ENCODE measurements at regions not wholly inside any gene's neighbourhood (a gene's known extent, or its start where the extent isn't known, plus 50 kb on each side); places are given as distances from the start of the nearest gene placed in this dataset.

- intact Hi-C loops (cut with micrococcal nuclease) = no loop called here
- H3K9me3 ChIP-seq (replicated peaks) = no peaks in the 10 kb centered on the region
- no peak for TF ChIP-seq CTCF (IDR thresholded peaks at IDR 0.05; ENCODE audit: borderline replicate concordance)
- no peak overlapping the region for H3K27ac ChIP-seq (replicated peaks)
- no peak for DNase-seq
- no peaks in the 10 kb centered on the region for H3K36me3 ChIP-seq
- peaks cover 20% of the 10 kb centered on the region for H3K4me1 ChIP-seq
- peaks cover 6% of the 10 kb centered on the region for H3K27me3 ChIP-seq (ENCODE audit: low read depth)
- no peak overlapping the region for H3K4me3 ChIP-seq
Measured at GRCh38 chr11:10390375-10390774, 64.7 kb upstream of the AMPD3 start.

GRCh38 chr11:10392095-10393079 lies 62.7 kb upstream of the AMPD3 start:
- Histone ChIP-seq H3K4me3 (no peak overlapping the region), H3K9me3 (replicated peaks) (no peaks in the 10 kb centered on the region), H3K27ac (replicated peaks) (no peak overlapping the region), H3K27me3 (ENCODE audit: low read depth) (peaks cover 6% of the 10 kb centered on the region), H3K36me3 (no peaks in the 10 kb centered on the region), H3K4me1 (peaks cover 21% of the 10 kb centered on the region)
- TF ChIP-seq CTCF (IDR thresholded peaks at IDR 0.05; ENCODE audit: borderline replicate concordance) = no peak
- intact Hi-C loops (cut with micrococcal nuclease) = no loop called here
- no peak for DNase-seq

DNA sequence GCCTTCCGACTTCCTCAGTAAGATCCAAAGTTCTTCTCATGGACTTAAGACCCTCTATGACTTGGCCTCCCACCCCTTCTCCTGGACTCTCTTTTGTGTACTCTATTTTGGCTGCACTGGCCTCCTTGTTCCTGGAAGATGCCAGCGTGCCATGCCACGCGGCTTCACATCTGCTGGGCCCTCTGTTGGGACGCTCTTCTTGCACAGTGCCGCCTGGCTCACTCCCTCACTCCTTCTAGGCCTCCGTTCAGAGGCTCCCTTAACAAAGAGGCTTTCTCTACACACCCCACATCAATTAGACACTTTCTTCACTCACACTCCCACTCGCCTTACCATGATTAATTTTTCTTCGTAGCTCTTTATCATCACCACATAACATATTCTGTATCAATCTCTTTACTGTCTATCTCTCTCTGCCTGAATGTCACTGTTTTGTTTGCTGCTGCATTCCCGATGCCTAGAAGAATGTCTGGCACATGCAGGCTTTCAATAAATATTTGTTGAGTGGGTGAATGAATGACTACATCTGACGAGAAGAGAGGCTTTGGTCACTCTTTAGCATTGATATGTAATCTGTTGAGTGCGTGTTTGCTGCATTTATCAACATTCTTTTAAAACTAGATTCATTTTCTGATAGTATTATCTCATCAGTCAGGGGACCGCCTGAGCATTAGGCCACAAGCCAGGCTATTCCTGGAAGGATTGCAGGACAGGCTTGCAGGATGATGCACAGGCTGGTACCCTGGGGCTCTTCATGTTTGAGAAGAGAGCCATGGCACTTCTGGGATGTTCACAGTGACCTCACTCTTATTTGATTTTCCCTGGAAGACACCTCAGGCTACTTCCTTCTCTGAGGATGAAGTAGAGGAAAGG lies 60.6 kb upstream of the AMPD3 start:
- Histone ChIP-seq H3K27me3 (ENCODE audit: low read depth) (no peaks in the 10 kb centered on the region), H3K4me3 (no peak overlapping the region), H3K36me3 (no peaks in the 10 kb centered on the region), H3K4me1 (peaks cover 8% of the 10 kb centered on the region), H3K27ac (replicated peaks) (no peak overlapping the region), H3K9me3 (replicated peaks) (no peaks in the 10 kb centered on the region)
- intact Hi-C loops (cut with micrococcal nuclease) = no loop called here
- no peak for DNase-seq
- no peak for TF ChIP-seq CTCF (IDR thresholded peaks at IDR 0.05; ENCODE audit: borderline replicate concordance)

GRCh38 chr11:10395166-10395897 lies 59.7 kb upstream of the AMPD3 start:
- Histone ChIP-seq H3K27ac (replicated peaks) (no peak overlapping the region), H3K4me1 (peaks cover 8% of the 10 kb centered on the region), H3K9me3 (replicated peaks) (no peaks in the 10 kb centered on the region), H3K36me3 (no peaks in the 10 kb centered on the region), H3K4me3 (no peak overlapping the region), H3K27me3 (ENCODE audit: low read depth) (no peaks in the 10 kb centered on the region)
- DNase-seq = no peak
- TF ChIP-seq CTCF (IDR thresholded peaks at IDR 0.05; ENCODE audit: borderline replicate concordance) = no peak
- intact Hi-C loops (cut with micrococcal nuclease) = no loop called here

DNA sequence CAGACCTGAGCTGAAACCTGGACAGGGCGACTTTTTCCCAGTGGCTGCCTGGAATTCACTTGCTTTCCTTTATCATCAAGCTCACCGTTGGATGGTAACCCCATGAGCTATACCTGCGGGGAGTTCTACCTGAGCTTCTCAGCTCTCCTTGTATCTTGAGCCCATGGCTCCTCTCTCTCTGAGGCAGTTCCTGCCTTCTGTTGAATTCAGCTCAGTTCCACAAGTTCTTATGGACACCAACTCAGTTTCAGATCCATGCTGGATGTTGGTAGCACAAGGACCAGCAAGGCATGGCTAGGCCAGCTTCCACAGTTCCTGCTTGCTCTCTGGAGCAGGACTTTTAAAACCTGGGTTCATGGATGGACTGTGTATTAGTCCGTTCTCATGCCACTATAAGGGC lies 58.3 kb upstream of the AMPD3 start:
- no peaks in the 10 kb centered on the region for H3K9me3 ChIP-seq (replicated peaks)

More for the DNA sequence above, 58.3 kb upstream of the AMPD3 start:
- TF ChIP-seq CTCF (IDR thresholded peaks at IDR 0.05; ENCODE audit: borderline replicate concordance) = no peak
- H3K36me3 ChIP-seq = no peaks in the 10 kb centered on the region
- intact Hi-C loops (cut with micrococcal nuclease) = no loop called here
- no peak for DNase-seq
- H3K27me3 ChIP-seq (ENCODE audit: low read depth) = no peaks in the 10 kb centered on the region
- no peak overlapping the region for H3K4me3 ChIP-seq
- peaks cover 8% of the 10 kb centered on the region for H3K4me1 ChIP-seq
- no peak overlapping the region for H3K27ac ChIP-seq (replicated peaks)

All from left ventricle myocardium inferior (tissue), 1 donor.